ENCODE measurements at regions not wholly inside any gene's neighbourhood (a gene's known extent, or its start where the extent isn't known, plus 50 kb on each side); places are given as distances from the start of the nearest gene placed in this dataset.

GRCh38 chr4:53654300-53654758 lies 63.0 kb upstream of the LNX1 start:
- no peak for TF ChIP-seq CTCF (IDR thresholded peaks at IDR 0.05)

GRCh38 chr4:53653484-53654053 lies 62.3 kb upstream of the LNX1 start:
- TF ChIP-seq CTCF (IDR thresholded peaks at IDR 0.05), result peak; percentile 32; the same call in 1 of the 2 replicates

- no peak for TF ChIP-seq CTCF (IDR thresholded peaks at IDR 0.05)
These were observed 60.0 kb upstream of the LNX1 start for GRCh38 chr4:53651156-53651735.

GRCh38 chr4:53649357-53649756 lies 58.1 kb upstream of the LNX1 start:
- no peak for TF ChIP-seq CTCF (IDR thresholded peaks at IDR 0.05)

- TF ChIP-seq CTCF (IDR thresholded peaks at IDR 0.05), result no peak
These were observed 56.3 kb upstream of the LNX1 start for GRCh38 chr4:53647547-53647946.

- TF ChIP-seq CTCF (IDR thresholded peaks at IDR 0.05), result no peak
These were observed 55.5 kb upstream of the LNX1 start for GRCh38 chr4:53646795-53647194.

GRCh38 chr4:53645108-53645507 lies 53.8 kb upstream of the LNX1 start:
- TF ChIP-seq CTCF (IDR thresholded peaks at IDR 0.05), result no peak

GRCh38 chr4:53644607-53645006 lies 53.3 kb upstream of the LNX1 start:
- TF ChIP-seq CTCF (IDR thresholded peaks at IDR 0.05), result no peak
